Mucosa of descending colon (tissue), 3 donors: ENCODE measurements at regions not wholly inside any gene's neighbourhood (a gene's known extent, or its start where the extent isn't known, plus 50 kb on each side); places are given as distances from the start of the nearest gene placed in this dataset.

ENCODE experiments used
- ATAC-seq: fragments of 200-7000 bp; cut with Tn5 transposase; one replicate; pipeline ENCODE4 v1.9.1; 2020; ENCODE audit warnings: mild to moderate bottlenecking, moderate library complexity
- DNase-seq, 3 donors: peaks; one replicate each; pipeline ENCODE4 v3.0.0-alpha.2; 2020
- H3K36me3 ChIP-seq: fragments of 200-600 bp; one replicate; pipeline ENCODE4 v1.8.0; 2021; ENCODE audit warnings: low read depth, mild to moderate bottlenecking
- H3K4me1 ChIP-seq: fragments of 200-600 bp; one replicate; pipeline ENCODE4 v1.8.0; 2021; ENCODE audit warnings: low read depth, mild to moderate bottlenecking
- H3K4me3 ChIP-seq: fragments of 200-600 bp; one replicate; pipeline ENCODE4 v1.8.0; 2021; ENCODE audit warnings: mild to moderate bottlenecking
- H3K9me3 ChIP-seq: fragments of 200-600 bp; one replicate; pipeline ENCODE4 v1.8.0; 2021; ENCODE audit warnings: mild to moderate bottlenecking
- intact Hi-C, 2 donors: fragments of 100-400 bp; cut with DNase I in 1 of 2; cut with micrococcal nuclease in 1 of 2; formaldehyde crosslinking; loops; one replicate each; pipeline versions ENCODE4 v1.11.0 to v1.11.1; 2022; cut with DNase I, micrococcal nuclease
- TF ChIP-seq, protein P1 (sequence below): fragments of 200-600 bp; IDR thresholded peaks from one replicate; pipeline ENCODE4 v1.8.0; 2022; ENCODE audit warnings: antibody characterized with exemption, mild to moderate bottlenecking
- donor health status: DM: no; HTN: no; CAD: no; lungs with moderate emphysema.
- donor health status: DM: no; HTN: no; CAD: no.
- donor health status: DM: no; HTN: yes; CAD: no.

DNA sequence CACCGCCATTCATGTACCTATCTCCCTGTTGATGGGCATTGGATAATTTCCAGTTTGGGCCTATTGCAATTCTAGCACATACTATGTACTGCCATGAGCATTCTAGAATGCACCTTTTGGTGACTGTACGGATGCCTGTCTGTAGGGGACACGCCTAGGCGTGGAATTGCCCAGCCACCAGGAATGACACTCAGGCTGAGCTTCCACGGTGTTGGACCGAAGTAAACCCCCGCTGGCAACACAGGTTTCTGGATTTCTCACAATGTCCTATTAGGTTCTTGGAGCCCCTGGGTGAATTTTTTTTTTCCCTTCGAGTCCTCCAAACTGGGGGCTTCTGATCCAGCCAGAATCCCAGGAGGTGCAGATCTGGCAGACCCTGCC lies 146.6 kb downstream of the IRF8 start:
- no peak overlapping the region for H3K4me3 ChIP-seq
- intact Hi-C loops, result no loop called here
- TF ChIP-seq, protein P1, sequence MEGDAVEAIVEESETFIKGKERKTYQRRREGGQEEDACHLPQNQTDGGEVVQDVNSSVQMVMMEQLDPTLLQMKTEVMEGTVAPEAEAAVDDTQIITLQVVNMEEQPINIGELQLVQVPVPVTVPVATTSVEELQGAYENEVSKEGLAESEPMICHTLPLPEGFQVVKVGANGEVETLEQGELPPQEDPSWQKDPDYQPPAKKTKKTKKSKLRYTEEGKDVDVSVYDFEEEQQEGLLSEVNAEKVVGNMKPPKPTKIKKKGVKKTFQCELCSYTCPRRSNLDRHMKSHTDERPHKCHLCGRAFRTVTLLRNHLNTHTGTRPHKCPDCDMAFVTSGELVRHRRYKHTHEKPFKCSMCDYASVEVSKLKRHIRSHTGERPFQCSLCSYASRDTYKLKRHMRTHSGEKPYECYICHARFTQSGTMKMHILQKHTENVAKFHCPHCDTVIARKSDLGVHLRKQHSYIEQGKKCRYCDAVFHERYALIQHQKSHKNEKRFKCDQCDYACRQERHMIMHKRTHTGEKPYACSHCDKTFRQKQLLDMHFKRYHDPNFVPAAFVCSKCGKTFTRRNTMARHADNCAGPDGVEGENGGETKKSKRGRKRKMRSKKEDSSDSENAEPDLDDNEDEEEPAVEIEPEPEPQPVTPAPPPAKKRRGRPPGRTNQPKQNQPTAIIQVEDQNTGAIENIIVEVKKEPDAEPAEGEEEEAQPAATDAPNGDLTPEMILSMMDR, result no peak
- DNase-seq, result no peak
- no peaks in the 10 kb centered on the region for H3K9me3 ChIP-seq
- H3K36me3 ChIP-seq, result no peaks in the 10 kb centered on the region
- H3K4me1 ChIP-seq, result no peaks in the 10 kb centered on the region
- ATAC-seq, result no peak

GRCh38 chr16:86046026-86046425 lies 147.1 kb downstream of the IRF8 start:
- ATAC-seq, result no peak
- Histone ChIP-seq H3K4me3 (no peak overlapping the region), H3K9me3 (no peaks in the 10 kb centered on the region), H3K4me1 (no peaks in the 10 kb centered on the region), H3K36me3 (no peaks in the 10 kb centered on the region)
- TF ChIP-seq, protein P1, result no peak
- intact Hi-C loops, result no loop called here
- DNase-seq, result no peak

- no peak for ATAC-seq
Measured at GRCh38 chr16:86046667-86047270, 147.8 kb downstream of the IRF8 start.

DNA sequence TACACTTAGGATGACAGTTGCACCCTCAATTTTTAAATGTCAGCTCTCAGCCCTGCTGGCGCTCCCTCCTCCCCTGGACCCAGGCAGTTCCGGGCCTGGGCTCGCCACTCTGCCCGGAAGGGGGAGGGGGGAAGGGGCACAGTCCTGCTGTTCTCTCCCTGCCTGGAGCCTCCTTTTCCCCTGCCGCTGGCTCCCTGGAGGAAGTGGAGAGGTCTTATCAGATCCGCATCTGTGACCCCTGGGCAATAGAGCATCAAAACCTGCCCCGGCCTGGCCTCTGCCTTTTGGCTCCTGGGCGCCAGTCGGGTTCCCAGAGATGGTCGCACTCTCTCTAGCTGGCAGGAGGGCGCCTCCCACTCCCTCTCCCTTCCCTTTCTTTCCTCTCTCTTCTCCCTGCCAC lies 149.3 kb downstream of the IRF8 start:
- Histone ChIP-seq H3K9me3 (no peaks in the 10 kb centered on the region), H3K4me1 (no peaks in the 10 kb centered on the region), H3K4me3 (no peak overlapping the region), H3K36me3 (no peaks in the 10 kb centered on the region)
- ATAC-seq (no peak), DNase-seq (no peak)
- TF ChIP-seq, protein P1, result no peak
- intact Hi-C loops, result no loop called here

More at GRCh38 chr16:86046667-86047270, 147.8 kb downstream of the IRF8 start:
- no peaks in the 10 kb centered on the region for H3K36me3 ChIP-seq
- DNase-seq, result no peak
- no peaks in the 10 kb centered on the region for H3K9me3 ChIP-seq
- intact Hi-C loops, result no loop called here
- no peak overlapping the region for H3K4me3 ChIP-seq
- TF ChIP-seq, protein P1, result no peak
- no peaks in the 10 kb centered on the region for H3K4me1 ChIP-seq

DNA sequence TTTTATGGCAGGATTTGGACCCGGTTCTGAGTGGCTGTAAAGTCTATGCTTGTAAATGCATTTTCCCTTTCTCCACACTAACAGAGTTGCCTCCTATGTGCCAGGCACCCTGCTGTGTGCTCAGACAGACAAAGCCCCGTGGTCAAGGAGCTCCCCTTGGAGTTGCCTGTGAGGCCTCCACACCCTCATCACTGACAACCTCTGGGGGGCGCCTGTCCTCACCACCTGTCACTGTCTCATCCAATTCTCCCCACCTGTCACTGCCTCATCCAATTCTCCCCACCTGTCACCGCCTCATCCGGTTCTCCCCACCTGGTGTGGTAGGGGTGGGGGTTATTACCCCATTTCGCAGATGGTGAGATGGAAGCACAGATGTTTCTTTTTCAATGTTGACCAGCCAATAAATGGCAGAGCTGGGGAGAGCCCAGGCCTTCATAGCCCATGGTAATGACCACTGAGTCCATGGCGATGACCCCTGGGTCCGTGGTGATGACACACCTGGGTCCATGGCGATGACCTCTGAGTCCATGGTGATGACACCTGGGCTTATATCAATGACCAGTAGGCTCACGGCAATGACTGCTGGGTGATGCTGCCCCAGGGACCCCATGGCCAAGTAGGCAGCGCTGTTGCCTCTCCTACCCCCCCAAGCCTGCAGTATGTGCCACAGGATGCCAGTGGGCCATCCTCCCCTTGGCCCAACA lies 150.1 kb downstream of the IRF8 start:
- no peaks in the 10 kb centered on the region for H3K9me3 ChIP-seq
- DNase-seq, result no peak
- no peaks in the 10 kb centered on the region for H3K4me1 ChIP-seq
- intact Hi-C loops, result no loop called here
- ATAC-seq, result no peak
- no peaks in the 10 kb centered on the region for H3K36me3 ChIP-seq
- no peak overlapping the region for H3K4me3 ChIP-seq
- TF ChIP-seq, protein P1, result no peak
